H9 (cell line): ENCODE measurements at regions not wholly inside any gene's neighbourhood (a gene's known extent, or its start where the extent isn't known, plus 50 kb on each side); places are given as distances from the start of the nearest gene placed in this dataset.

ENCODE experiments used
- DNase-seq: peaks from one replicate; pipeline ENCODE4 v3.0.0-alpha.2; 2017
- H2AFZ ChIP-seq: one replicate; pipeline ENCODE4 v1.6.1; 2013; ENCODE audit warnings: mild to moderate bottlenecking, low read length, control low read depth, moderate library complexity
- H2AK5ac ChIP-seq: 2 replicates; pipeline ENCODE4 v1.6.1; 2013; ENCODE audit warnings: low read length, control low read depth, mixed read lengths; ENCODE audit not compliant: insufficient read length
- H2BK120ac ChIP-seq: one replicate; pipeline ENCODE4 v1.6.1; 2013; ENCODE audit warnings: low read depth, mild to moderate bottlenecking, low read length, control low read depth, inconsistent platforms; ENCODE audit not compliant: poor library complexity, severe bottlenecking
- H2BK12ac ChIP-seq: 2 replicates; pipeline ENCODE4 v1.6.1; 2013; ENCODE audit warnings: low read length, control low read depth, mixed read lengths, low read depth; ENCODE audit not compliant: insufficient read length
- H2BK15ac ChIP-seq: 2 replicates; pipeline ENCODE4 v1.6.1; 2013; ENCODE audit warnings: low read depth, low read length, control low read depth
- H2BK20ac ChIP-seq: one replicate; pipeline ENCODE4 v1.6.1; 2013; ENCODE audit warnings: low read depth, mild to moderate bottlenecking, low read length, control low read depth, inconsistent platforms; ENCODE audit not compliant: poor library complexity, severe bottlenecking
- H2BK5ac ChIP-seq: 2 replicates; pipeline ENCODE4 v1.6.1; 2013; ENCODE audit warnings: low read length, control low read depth, mixed read lengths; ENCODE audit not compliant: insufficient read length
- H3K14ac ChIP-seq: 2 replicates; pipeline ENCODE4 v1.6.1; 2013; ENCODE audit warnings: low read length, control low read depth; ENCODE audit not compliant: insufficient read depth
- H3K18ac ChIP-seq: 2 replicates; pipeline ENCODE4 v1.6.1; 2013; ENCODE audit warnings: low read depth, mild to moderate bottlenecking, mixed read lengths, low read length, control low read depth; ENCODE audit not compliant: insufficient read length
- H3K23ac ChIP-seq: 2 replicates; pipeline ENCODE4 v1.6.1; 2013; ENCODE audit warnings: low read length, control low read depth, mixed read lengths, low read depth; ENCODE audit not compliant: insufficient read length
- H3K23me2 ChIP-seq: 2 replicates; pipeline ENCODE4 v1.6.1; 2013; ENCODE audit warnings: low read depth, mild to moderate bottlenecking, mixed read lengths, low read length, control low read depth; ENCODE audit not compliant: insufficient read length, poor library complexity, severe bottlenecking
- H3K27ac ChIP-seq: 2 replicates; pipeline ENCODE4 v1.5.1; 2013; ENCODE audit warnings: low read length, control low read depth, mixed read lengths, low read depth; ENCODE audit not compliant: insufficient read length
- H3K27me3 ChIP-seq: 2 replicates; pipeline ENCODE4 v1.6.1; 2013; ENCODE audit warnings: low read length, control low read depth, inconsistent platforms; ENCODE audit not compliant: insufficient read depth
- H3K4ac ChIP-seq: 2 replicates; pipeline ENCODE4 v1.6.1; 2013; ENCODE audit warnings: low read depth, mild to moderate bottlenecking, control low read depth, inconsistent platforms, low read length, moderate library complexity
- H3K4me1 ChIP-seq: 2 replicates; pipeline ENCODE4 v1.6.1; 2013; ENCODE audit warnings: low read length, control low read depth, inconsistent platforms; ENCODE audit not compliant: insufficient read depth
- H3K4me2 ChIP-seq: 2 replicates; pipeline ENCODE4 v1.6.1; 2013; ENCODE audit warnings: low read length, control low read depth, mixed read lengths; ENCODE audit not compliant: insufficient read length, insufficient read depth
- H3K56ac ChIP-seq: 2 replicates; pipeline ENCODE4 v1.6.1; 2013; ENCODE audit warnings: low read depth, mild to moderate bottlenecking, mixed read lengths, low read length, control low read depth; ENCODE audit not compliant: insufficient read length
- H3K79me1 ChIP-seq: 2 replicates; pipeline ENCODE4 v1.6.1; 2013; ENCODE audit warnings: low read depth, mild to moderate bottlenecking, moderate library complexity, low read length, control low read depth, inconsistent platforms; ENCODE audit not compliant: insufficient read depth, poor library complexity, severe bottlenecking
- H3K79me2 ChIP-seq: 2 replicates; pipeline ENCODE4 v1.6.1; 2013; ENCODE audit warnings: low read length, control low read depth, inconsistent platforms; ENCODE audit not compliant: insufficient read depth
- H3K9ac ChIP-seq: 2 replicates; pipeline ENCODE4 v1.6.1; 2013; ENCODE audit warnings: low read length, control low read depth, mixed read lengths; ENCODE audit not compliant: insufficient read length; ENCODE audit errors: extremely low read depth
- H3K9me3 ChIP-seq: one replicate; pipeline ENCODE4 v1.6.1; 2013; ENCODE audit warnings: low read depth, low read length, inconsistent platforms; ENCODE audit not compliant: control insufficient read depth
- H3T11ph ChIP-seq: one replicate; pipeline ENCODE4 v1.6.1; 2013; ENCODE audit warnings: mild to moderate bottlenecking, low read length, control low read depth, inconsistent platforms
- H4K20me1 ChIP-seq: one replicate; pipeline ENCODE4 v1.6.1; 2013; ENCODE audit not compliant: control insufficient read depth, insufficient read length, insufficient read depth
- H4K5ac ChIP-seq: 2 replicates; pipeline ENCODE4 v1.6.1; 2013; ENCODE audit warnings: low read depth, mild to moderate bottlenecking, mixed read lengths, low read length, control low read depth; ENCODE audit not compliant: insufficient read length
- H4K8ac ChIP-seq: replicated peaks from 2 replicates; pipeline ENCODE4 v1.6.1; 2013; ENCODE audit warnings: low read length, control low read depth, mixed read lengths, low read depth; ENCODE audit not compliant: insufficient read length
- H4K91ac ChIP-seq: 2 replicates; pipeline ENCODE4 v1.6.1; 2013; ENCODE audit warnings: low read depth, mild to moderate bottlenecking, moderate library complexity, mixed read lengths, low read length, control low read depth; ENCODE audit not compliant: insufficient read length
- H3K27ac Mint-ChIP-seq, 3 experiments: 2 replicates in 2 of 3; 3 replicates in 1 of 3; pipeline ENCODE4 v1.8.0; 2020 to 2021; ENCODE audit warnings: mixed read lengths in 3 of 3, mild to moderate bottlenecking in 1 of 3, moderate library complexity in 1 of 3
- H3K27me3 Mint-ChIP-seq: 2 replicates; pipeline ENCODE4 v1.8.0; 2021; ENCODE audit warnings: low read depth, mild to moderate bottlenecking, moderate library complexity, mixed read lengths
- H3K36me3 Mint-ChIP-seq, 3 experiments: 2 replicates in 2 of 3; 3 replicates in 1 of 3; pipeline ENCODE4 v1.8.0; 2020 to 2021; ENCODE audit warnings: low read depth in 3 of 3, mixed read lengths in 3 of 3; ENCODE audit not compliant: insufficient read depth in 1 of 3
- H3K4me1 Mint-ChIP-seq, 2 experiments: 2 replicates each; pipeline ENCODE4 v1.8.0; 2020; ENCODE audit warnings: mixed read lengths in 2 of 2
- H3K4me3 Mint-ChIP-seq, 2 experiments: 2 replicates in 1 of 2; 3 replicates in 1 of 2; pipeline ENCODE4 v1.8.0; 2020 to 2021; ENCODE audit warnings: mild to moderate bottlenecking in 2 of 2, mixed read lengths in 2 of 2, moderate library complexity in 1 of 2
- H3K9me3 Mint-ChIP-seq, 2 experiments: 2 replicates in 1 of 2; 3 replicates in 1 of 2; pipeline ENCODE4 v1.8.0; 2020; ENCODE audit warnings: mild to moderate bottlenecking in 2 of 2, mixed read lengths in 2 of 2, moderate library complexity in 1 of 2
- WGBS: extraction: QIAGEN DNeasy Blood & Tissue Kit; methylation state at CpG from one replicate; pipeline ENCODE4 v1.1.7; 2013; ENCODE audit warnings: missing lambda C conversion rate, low lambda C conversion rate, mixed read lengths; ENCODE audit not compliant: insufficient read length; ENCODE audit errors: extremely low coverage; 5-methylcytosine and 5-hydroxymethylcytosine counted together
- TF ChIP-seq, protein P1 (sequence below): fragments of 200-600 bp; sonication (generic); conservative IDR thresholded peaks from 3 replicates; pipeline ENCODE4 v1.8.0; 2021; ENCODE audit warnings: antibody characterized with exemption, mild to moderate bottlenecking

DNA sequence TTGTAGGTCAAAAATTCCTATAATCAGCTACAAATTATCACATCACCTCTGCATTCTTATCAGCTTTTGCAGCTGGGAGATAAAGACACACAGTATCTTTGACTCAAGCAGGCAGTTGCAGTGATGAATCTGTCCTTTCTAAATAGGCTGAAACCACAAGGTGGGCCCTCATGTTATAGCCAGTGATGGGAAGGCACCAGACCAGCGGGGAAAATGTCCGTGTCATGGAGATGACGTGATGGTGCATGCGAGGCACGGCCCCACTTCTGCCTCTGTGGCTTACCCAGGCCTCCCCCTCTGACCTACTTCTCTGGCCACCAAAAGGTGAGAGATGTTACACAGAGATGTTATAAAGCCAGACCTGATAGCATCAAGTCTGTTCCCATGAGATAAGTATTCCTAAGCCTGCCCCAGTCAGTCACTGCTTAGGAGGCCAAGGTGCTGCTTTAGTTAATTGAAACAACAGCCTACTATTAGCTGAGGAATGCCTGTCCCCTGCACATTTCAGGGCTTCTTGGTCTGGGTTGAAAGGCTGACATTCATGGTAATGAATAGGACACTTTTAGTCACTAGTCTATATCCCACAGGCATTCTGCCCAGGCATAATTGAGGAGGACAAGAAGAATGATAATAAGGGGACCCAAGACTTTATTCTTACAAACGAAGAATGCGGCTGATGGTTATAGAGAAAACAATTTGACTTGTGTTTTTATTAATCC lies 327.9 kb downstream of the LPIN1 start:
- no peak overlapping the region for H3K9ac ChIP-seq
- H3K4me2 ChIP-seq: no peak overlapping the region
- no peak overlapping the region for H4K91ac ChIP-seq
- H2AK5ac ChIP-seq: no peak overlapping the region
- H3K27ac ChIP-seq: no peak overlapping the region
- no peaks in the 10 kb centered on the region for H3K79me2 ChIP-seq
- no peak overlapping the region for H3K14ac ChIP-seq
- H3K27me3 Mint-ChIP-seq: no peaks in the 10 kb centered on the region
- peaks cover 13 to 15% of the 10 kb centered on the region in 2 experiments for H3K4me1 Mint-ChIP-seq
- no peaks in the 10 kb centered on the region; a peak in 1 of 5 replicates for H3K9me3 Mint-ChIP-seq
- no peak overlapping the region for H2BK5ac ChIP-seq
- H3K36me3 Mint-ChIP-seq: peaks cover 0 to under 1% (median 0%) of the 10 kb centered on the region in 3 experiments; a peak in 1 of 7 replicates
- H2BK15ac ChIP-seq: no peak overlapping the region
- H3K56ac ChIP-seq: no peak overlapping the region
- H4K8ac ChIP-seq: no peak overlapping the region
- no peaks in the 10 kb centered on the region for H3K23me2 ChIP-seq
- no CpG with 5 or more reads among the region's 7 CpGs for WGBS
- no peak overlapping the region for H2AFZ ChIP-seq
- no peaks in the 10 kb centered on the region for H3K9me3 ChIP-seq
- H3K79me1 ChIP-seq: no peaks in the 10 kb centered on the region
- DNase-seq: no peak
- H3K23ac ChIP-seq: no peak overlapping the region
- H3K27ac Mint-ChIP-seq: no peak overlapping the region
- H2BK12ac ChIP-seq: no peak overlapping the region
- H3K18ac ChIP-seq: no peak overlapping the region
- H2BK120ac ChIP-seq: no peak overlapping the region
- no peaks in the 10 kb centered on the region for H3K27me3 ChIP-seq
- H4K5ac ChIP-seq: no peak overlapping the region
- no peak overlapping the region for H3T11ph ChIP-seq
- TF ChIP-seq, protein P1, sequence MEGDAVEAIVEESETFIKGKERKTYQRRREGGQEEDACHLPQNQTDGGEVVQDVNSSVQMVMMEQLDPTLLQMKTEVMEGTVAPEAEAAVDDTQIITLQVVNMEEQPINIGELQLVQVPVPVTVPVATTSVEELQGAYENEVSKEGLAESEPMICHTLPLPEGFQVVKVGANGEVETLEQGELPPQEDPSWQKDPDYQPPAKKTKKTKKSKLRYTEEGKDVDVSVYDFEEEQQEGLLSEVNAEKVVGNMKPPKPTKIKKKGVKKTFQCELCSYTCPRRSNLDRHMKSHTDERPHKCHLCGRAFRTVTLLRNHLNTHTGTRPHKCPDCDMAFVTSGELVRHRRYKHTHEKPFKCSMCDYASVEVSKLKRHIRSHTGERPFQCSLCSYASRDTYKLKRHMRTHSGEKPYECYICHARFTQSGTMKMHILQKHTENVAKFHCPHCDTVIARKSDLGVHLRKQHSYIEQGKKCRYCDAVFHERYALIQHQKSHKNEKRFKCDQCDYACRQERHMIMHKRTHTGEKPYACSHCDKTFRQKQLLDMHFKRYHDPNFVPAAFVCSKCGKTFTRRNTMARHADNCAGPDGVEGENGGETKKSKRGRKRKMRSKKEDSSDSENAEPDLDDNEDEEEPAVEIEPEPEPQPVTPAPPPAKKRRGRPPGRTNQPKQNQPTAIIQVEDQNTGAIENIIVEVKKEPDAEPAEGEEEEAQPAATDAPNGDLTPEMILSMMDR: no peak
- no peak overlapping the region for H2BK20ac ChIP-seq
- no peak overlapping the region for H3K4me3 Mint-ChIP-seq
- H3K4me1 ChIP-seq: no peaks in the 10 kb centered on the region
- no peaks in the 10 kb centered on the region for H4K20me1 ChIP-seq
- no peak overlapping the region for H3K4ac ChIP-seq
